Stomach smooth muscle (tissue), 2 donors: ENCODE measurements at regions not wholly inside any gene's neighbourhood (a gene's known extent, or its start where the extent isn't known, plus 50 kb on each side); places are given as distances from the start of the nearest gene placed in this dataset.
A peak's percentile ranks its signal among the peaks of the same experiment; 100 is the strongest.

Experiments used
- H3K27ac ChIP-seq: one replicate; pipeline ENCODE4 v1.7.0; 2013; ENCODE audit warnings: mild to moderate bottlenecking, low read length, inconsistent platforms
- H3K27me3 ChIP-seq, 2 donors: one replicate each; pipeline ENCODE4 v1.7.0; 2013; ENCODE audit warnings: low read length in 2 of 2; ENCODE audit not compliant: insufficient read depth in 2 of 2, control insufficient read depth in 1 of 2
- H3K36me3 ChIP-seq, 2 donors: one replicate each; pipeline ENCODE4 v1.7.0; 2013; ENCODE audit warnings: low read length in 2 of 2; ENCODE audit not compliant: control insufficient read depth in 2 of 2, insufficient read depth in 2 of 2
- H3K4me1 ChIP-seq: one replicate; pipeline ENCODE4 v1.7.0; 2013; ENCODE audit warnings: low read length; ENCODE audit not compliant: control insufficient read depth, insufficient read depth
- H3K4me3 ChIP-seq, 2 donors: one replicate each; pipeline ENCODE4 v1.7.0; 2013; ENCODE audit warnings: low read length in 2 of 2
- H3K9ac ChIP-seq, 2 donors: one replicate each; pipeline ENCODE4 v1.7.0; 2013; ENCODE audit warnings: low read length in 2 of 2, mild to moderate bottlenecking in 1 of 2
- H3K9me3 ChIP-seq, 2 donors: one replicate each; pipeline ENCODE4 v1.7.0; 2013; ENCODE audit warnings: low read length in 2 of 2; ENCODE audit not compliant: control insufficient read depth in 2 of 2
- donor health status: healthy.
- donor health status: Pancreatic carcinoma.

DNA sequence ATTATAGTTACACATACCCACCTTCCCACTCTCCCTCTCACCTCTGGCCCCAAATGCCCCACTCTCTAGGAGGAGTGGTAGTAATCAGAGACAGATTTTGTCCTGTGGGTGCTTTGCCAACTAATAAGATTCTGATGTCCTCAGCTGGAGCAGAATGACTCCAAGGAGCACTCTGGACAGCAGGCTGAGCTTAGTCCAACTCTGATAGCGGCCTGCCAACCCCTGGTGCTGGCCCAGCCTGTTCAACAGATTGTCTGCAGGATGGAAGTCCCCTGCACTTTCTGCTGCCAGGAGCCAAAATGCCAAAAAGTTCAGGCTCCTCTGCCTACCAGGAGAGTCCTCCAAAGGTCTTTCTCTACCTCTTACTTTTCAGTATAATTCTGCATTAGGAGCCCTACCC is 160.5 kb upstream of the UMPS start:
- Histone ChIP-seq H3K9me3 (no peaks in the 10 kb centered on the region), H3K27ac (no peak overlapping the region), H3K36me3 (no peaks in the 10 kb centered on the region), H3K4me1 (peaks cover 13% of the 10 kb centered on the region), H3K9ac (no peak overlapping the region), H3K27me3 (no peaks in the 10 kb centered on the region), H3K4me3 (no peak overlapping the region)

DNA sequence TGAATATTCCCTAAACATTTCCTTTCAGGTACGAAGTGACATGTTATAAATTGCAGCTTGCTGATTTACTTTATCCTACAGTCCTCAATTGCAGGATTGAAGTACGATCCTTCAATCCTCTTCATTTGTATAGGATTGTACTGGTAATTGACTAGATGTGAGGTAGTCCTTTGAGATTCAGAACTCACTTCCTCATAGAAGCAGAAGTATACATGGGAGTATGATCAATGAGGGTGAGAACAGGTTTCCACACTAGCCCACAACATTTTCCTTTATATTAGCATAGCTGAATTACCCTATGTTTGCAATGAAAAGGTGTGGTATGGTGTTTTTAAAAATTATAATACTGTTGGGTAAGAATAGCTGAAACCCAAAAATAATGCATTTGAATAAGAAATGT is 160.0 kb upstream of the UMPS start:
- Histone ChIP-seq H3K4me1 (peaks cover 10% of the 10 kb centered on the region), H3K9me3 (no peaks in the 10 kb centered on the region), H3K36me3 (no peaks in the 10 kb centered on the region), H3K27me3 (no peaks in the 10 kb centered on the region), H3K27ac (no peak overlapping the region), H3K4me3 (no peak overlapping the region), H3K9ac (no peak overlapping the region)

GRCh38 chr3:124572851-124573405 is 157.3 kb upstream of the UMPS start:
- Histone ChIP-seq H3K27ac (no peak overlapping the region), H3K9me3 (no peaks in the 10 kb centered on the region), H3K27me3 (no peaks in the 10 kb centered on the region), H3K36me3 (no peaks in the 10 kb centered on the region), H3K9ac (no peak overlapping the region), H3K4me3 (no peak overlapping the region), H3K4me1 (peaks cover 8% of the 10 kb centered on the region)

DNA sequence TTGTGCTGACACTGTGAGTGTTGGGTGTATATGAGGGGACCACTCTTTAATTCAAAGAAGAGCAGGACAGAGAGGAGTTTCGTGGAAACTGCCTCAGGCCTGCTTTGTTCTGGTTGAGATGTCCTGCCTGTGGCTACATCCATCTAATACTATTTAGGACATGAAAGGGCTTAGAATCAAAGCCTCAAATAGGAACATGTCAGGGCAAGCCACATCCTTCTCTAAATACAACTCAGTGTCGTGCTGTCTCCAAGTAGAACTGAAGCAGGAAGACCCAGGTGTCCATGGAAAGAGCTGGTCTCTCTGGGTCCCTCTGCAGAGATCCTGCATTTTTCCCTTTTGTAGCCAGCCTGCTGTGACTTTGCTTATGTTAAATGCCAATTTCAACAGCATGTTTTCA is 156.2 kb upstream of the UMPS start:
- no peaks in the 10 kb centered on the region for H3K27me3 ChIP-seq
- no peak overlapping the region for H3K9ac ChIP-seq
- no peak overlapping the region for H3K27ac ChIP-seq
- H3K9me3 ChIP-seq = no peaks in the 10 kb centered on the region
- no peaks in the 10 kb centered on the region for H3K36me3 ChIP-seq
- H3K4me3 ChIP-seq = no peak overlapping the region
- peaks cover 8% of the 10 kb centered on the region for H3K4me1 ChIP-seq

DNA sequence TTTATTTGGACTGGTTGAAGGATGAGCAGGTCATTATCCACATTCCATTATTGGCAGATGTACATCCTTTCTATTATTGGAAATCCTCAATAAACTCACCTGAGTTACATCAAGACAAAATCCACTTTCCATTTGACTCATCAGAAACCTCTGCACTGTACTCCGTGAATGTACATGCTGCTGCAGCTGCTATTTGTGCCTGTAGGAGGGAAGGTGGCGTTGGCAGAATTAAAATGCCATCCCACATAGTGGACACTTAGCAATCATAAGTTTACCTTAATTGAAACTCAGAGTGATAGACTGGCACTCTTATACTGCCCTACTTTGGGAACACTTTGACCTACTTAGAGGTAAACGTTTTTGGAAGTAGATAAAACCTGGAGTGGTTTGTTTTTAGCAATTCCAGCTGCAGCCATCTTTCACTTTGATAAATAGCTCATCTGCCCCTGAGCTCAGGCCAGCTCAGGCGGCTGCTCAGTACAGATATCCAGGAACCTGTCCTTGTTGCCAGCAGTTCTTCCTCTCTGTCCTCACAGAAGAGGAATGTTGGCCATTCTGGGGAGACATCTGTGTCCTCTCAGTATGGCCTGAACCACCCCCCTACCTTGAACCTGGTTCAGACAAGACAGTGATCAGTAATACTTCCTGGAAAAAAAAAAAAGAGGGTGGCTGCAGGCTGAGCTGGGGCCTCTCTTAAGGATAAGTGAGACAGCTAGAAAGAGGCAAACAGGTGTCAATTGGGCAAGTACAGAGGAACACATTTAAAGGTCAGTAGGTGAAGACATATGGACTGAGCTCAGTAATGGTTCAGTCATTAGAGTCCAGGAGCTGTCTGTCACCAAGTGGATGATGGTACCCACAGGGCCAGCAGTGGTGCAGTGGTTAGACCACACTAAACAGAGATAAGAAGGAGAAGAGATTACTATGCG is 153.4 kb upstream of the UMPS start:
- H3K36me3 ChIP-seq = no peaks in the 10 kb centered on the region
- H3K27ac ChIP-seq = no peak overlapping the region
- no peak overlapping the region for H3K4me3 ChIP-seq
- H3K9me3 ChIP-seq = no peaks in the 10 kb centered on the region
- no peak overlapping the region for H3K9ac ChIP-seq
- H3K27me3 ChIP-seq = no peaks in the 10 kb centered on the region
- H3K4me1 ChIP-seq = peaks cover 8% of the 10 kb centered on the region

DNA sequence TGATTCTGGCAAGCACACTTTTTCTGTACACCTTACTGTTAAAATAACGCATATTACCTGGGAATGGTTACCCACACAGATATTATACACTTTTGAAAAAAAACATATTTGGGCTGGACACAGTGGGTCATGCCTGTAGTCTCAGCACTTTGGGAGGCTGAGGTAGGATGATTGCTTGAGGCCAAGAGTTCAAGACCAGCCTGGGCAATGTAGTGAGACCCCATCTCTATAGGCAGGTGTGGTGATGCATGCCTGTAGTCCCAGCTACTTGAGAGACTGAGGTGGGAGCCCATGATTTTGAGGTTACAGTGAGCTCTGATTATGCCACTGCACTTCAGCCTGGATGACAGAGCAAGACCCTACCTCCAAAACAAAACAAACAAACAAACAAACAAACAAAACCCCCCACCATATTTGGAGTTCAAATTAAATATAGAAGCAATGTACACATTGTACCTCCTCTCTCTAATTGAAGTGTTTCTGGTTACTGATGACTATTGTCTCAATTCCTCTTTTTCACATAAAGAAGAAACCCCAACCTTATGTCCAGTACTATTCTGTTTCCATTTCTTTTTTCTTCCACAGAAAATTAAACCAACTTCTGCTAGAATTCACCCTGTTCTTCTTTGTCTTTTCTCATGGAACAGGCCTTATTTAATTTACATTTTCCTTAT is 152.6 kb upstream of the UMPS start:
- no peak overlapping the region for H3K27ac ChIP-seq
- no peaks in the 10 kb centered on the region for H3K36me3 ChIP-seq
- H3K9ac ChIP-seq = no peak overlapping the region
- no peaks in the 10 kb centered on the region for H3K27me3 ChIP-seq
- no peak overlapping the region for H3K4me3 ChIP-seq
- H3K9me3 ChIP-seq = no peaks in the 10 kb centered on the region
- H3K4me1 ChIP-seq = peaks cover 8% of the 10 kb centered on the region

DNA sequence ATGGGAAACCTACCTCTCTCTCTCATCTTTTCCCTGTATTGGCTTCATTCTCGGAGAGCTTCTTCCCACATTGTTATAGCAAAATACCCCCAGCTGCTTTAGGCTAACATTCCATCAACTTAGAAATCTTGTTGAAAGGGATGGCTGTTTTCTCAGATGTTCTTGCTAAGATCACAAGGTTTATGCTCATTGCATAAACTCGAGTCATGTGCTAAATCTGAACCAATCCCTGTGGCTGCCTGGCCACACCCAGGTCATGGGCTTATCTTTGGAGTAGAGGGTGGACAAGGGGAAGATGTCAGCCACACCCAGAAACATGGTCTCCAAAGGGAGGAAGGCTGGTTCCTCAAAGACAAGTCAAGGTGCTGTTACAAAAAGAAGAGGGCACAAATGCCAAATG is 150.6 kb upstream of the UMPS start:
- H3K36me3 ChIP-seq = no peaks in the 10 kb centered on the region
- no peak overlapping the region for H3K9ac ChIP-seq
- no peaks in the 10 kb centered on the region for H3K27me3 ChIP-seq
- H3K4me3 ChIP-seq = no peak overlapping the region
- no peaks in the 10 kb centered on the region for H3K9me3 ChIP-seq
- H3K27ac ChIP-seq = no peak overlapping the region
- H3K4me1 ChIP-seq = peaks cover 14% of the 10 kb centered on the region

- Histone ChIP-seq H3K27ac (no peak overlapping the region), H3K9ac (no peak overlapping the region), H3K9me3 (no peaks in the 10 kb centered on the region), H3K27me3 (peaks cover 0 to 3% of the 10 kb centered on the region in 2 donors), H3K4me3 (no peak overlapping the region), H3K36me3 (no peaks in the 10 kb centered on the region), H3K4me1 (peaks cover 21% of the 10 kb centered on the region)
Observed at GRCh38 chr3:124582196-124582595, 148.1 kb upstream of the UMPS start.

DNA sequence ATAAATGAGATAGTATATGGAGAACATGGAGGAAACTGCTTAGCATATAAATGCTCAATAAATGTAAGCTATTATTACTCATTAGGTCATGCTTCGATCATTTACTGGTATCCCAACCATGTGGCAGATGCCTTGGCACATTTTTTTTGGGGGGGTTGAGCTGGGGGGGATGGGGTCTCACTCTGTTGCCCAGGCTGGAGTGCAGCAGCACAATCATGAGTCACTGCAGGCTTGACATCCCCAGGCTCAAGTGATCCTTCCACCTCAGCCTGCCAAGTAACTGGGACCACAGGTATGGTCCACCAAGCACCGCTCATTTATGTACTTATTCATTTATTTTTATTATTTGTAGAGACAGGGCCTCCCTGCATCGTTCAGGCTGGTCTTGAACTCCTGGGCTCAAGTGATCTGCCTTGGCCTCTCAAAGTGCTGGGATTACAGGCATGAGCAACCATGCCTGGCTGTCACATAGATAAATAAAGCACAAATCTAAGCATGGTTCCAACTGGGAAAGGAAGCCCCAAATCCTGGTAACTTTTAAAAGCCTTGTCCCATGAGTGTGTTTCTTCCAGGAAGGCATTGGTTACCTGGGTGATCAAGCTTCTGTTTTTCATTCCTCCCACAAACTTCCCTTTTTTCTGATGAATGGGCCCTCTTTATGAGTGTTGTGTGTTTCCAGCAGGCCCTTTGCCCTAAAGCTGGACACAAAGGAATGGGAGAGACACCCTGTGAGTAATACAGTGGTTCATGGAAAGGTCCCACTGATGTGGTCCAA is 147.4 kb upstream of the UMPS start:
- H3K9ac ChIP-seq = no peak overlapping the region
- H3K4me1 ChIP-seq = peaks cover 20% of the 10 kb centered on the region
- no peaks in the 10 kb centered on the region for H3K36me3 ChIP-seq
- no peak overlapping the region for H3K4me3 ChIP-seq
- H3K27me3 ChIP-seq = peaks cover 0 to 3% of the 10 kb centered on the region in 2 donors
- no peaks in the 10 kb centered on the region for H3K9me3 ChIP-seq
- H3K27ac ChIP-seq = no peak overlapping the region

- peaks cover 20% of the 10 kb centered on the region for H3K4me1 ChIP-seq
- H3K27me3 ChIP-seq = peaks cover 0 to 3% of the 10 kb centered on the region in 2 donors
- H3K36me3 ChIP-seq = no peaks in the 10 kb centered on the region
- no peak overlapping the region for H3K27ac ChIP-seq
- no peaks in the 10 kb centered on the region for H3K9me3 ChIP-seq
- peak overlapping the region; percentile 72 to 79 for H3K4me3 ChIP-seq
- no peak overlapping the region for H3K9ac ChIP-seq
Observed at GRCh38 chr3:124584245-124584551, 146.1 kb upstream of the UMPS start.
